Astrocyte (in vitro differentiated cells and primary cell): ENCODE measurements at regions not wholly inside any gene's neighbourhood (a gene's known extent, or its start where the extent isn't known, plus 50 kb on each side); places are given as distances from the start of the nearest gene placed in this dataset.

Experiments
- DNase-seq: peaks from one replicate; pipeline ENCODE4 v3.0.0-alpha.2; 2010; ENCODE audit warnings: low read depth
- FAIRE-seq: peaks from 2 replicates; lab custom pipeline; 2011; peaks lifted over from hg19 to GRCh38; lab: Jason Lieb, UNC
- H2AFZ ChIP-seq: 2 replicates; pipeline ENCODE4 v1.6.0; 2012; ENCODE audit warnings: low read depth, low read length, inconsistent platforms
- H3K27ac ChIP-seq: 2 replicates; pipeline ENCODE4 v1.5.1; 2011; ENCODE audit warnings: low read depth, low read length, inconsistent platforms
- H3K27me3 ChIP-seq: 2 replicates; pipeline ENCODE4 v1.6.0; 2011; ENCODE audit warnings: low read length, inconsistent platforms; ENCODE audit not compliant: insufficient read depth
- H3K36me3 ChIP-seq: 2 replicates; pipeline ENCODE4 v1.5.1; 2011; ENCODE audit warnings: low read length, inconsistent platforms; ENCODE audit not compliant: insufficient read depth
- H3K4me1 ChIP-seq: 2 replicates; pipeline ENCODE4 v1.5.1; 2011; ENCODE audit warnings: low read length, inconsistent platforms; ENCODE audit not compliant: insufficient read depth
- H3K4me2 ChIP-seq: 2 replicates; pipeline ENCODE4 v1.6.0; 2012; ENCODE audit warnings: low read length, inconsistent platforms
- H3K4me3 ChIP-seq: 2 replicates; pipeline ENCODE4 v1.5.1; 2011; ENCODE audit warnings: low read depth, mild to moderate bottlenecking, low read length, inconsistent platforms; ENCODE audit not compliant: insufficient read depth
- H3K79me2 ChIP-seq: 2 replicates; pipeline ENCODE4 v1.6.0; 2012; ENCODE audit warnings: mild to moderate bottlenecking, low read length, inconsistent platforms; ENCODE audit not compliant: insufficient read depth
- H3K9ac ChIP-seq: 2 replicates; pipeline ENCODE4 v1.6.0; 2012; ENCODE audit warnings: mild to moderate bottlenecking, low read length, inconsistent platforms
- H3K9me3 ChIP-seq: 2 replicates; pipeline ENCODE4 v1.5.1; 2012; ENCODE audit warnings: low read depth, mild to moderate bottlenecking, low read length, inconsistent platforms; ENCODE audit not compliant: insufficient read depth
- H4K20me1 ChIP-seq: 2 replicates; pipeline ENCODE4 v1.6.0; 2012; ENCODE audit warnings: low read length, inconsistent platforms; ENCODE audit not compliant: insufficient read depth
- H3K27ac Mint-ChIP-seq: one replicate; pipeline ENCODE4 v1.8.0; 2021; ENCODE audit warnings: mild to moderate bottlenecking, mixed read lengths; ENCODE audit not compliant: unreplicated experiment
- H3K27me3 Mint-ChIP-seq: one replicate; pipeline ENCODE4 v1.8.0; 2021; ENCODE audit warnings: low read depth, mixed read lengths; ENCODE audit not compliant: unreplicated experiment
- H3K36me3 Mint-ChIP-seq: one replicate; pipeline ENCODE4 v1.8.0; 2021; ENCODE audit warnings: low read depth, mixed read lengths; ENCODE audit not compliant: unreplicated experiment
- H3K4me1 Mint-ChIP-seq: one replicate; pipeline ENCODE4 v1.8.0; 2021; ENCODE audit warnings: low read depth, mixed read lengths; ENCODE audit not compliant: unreplicated experiment
- H3K4me3 Mint-ChIP-seq: one replicate; pipeline ENCODE4 v1.8.0; 2021; ENCODE audit warnings: mild to moderate bottlenecking, moderate library complexity, mixed read lengths; ENCODE audit not compliant: unreplicated experiment
- H3K9me3 Mint-ChIP-seq: one replicate; pipeline ENCODE4 v1.8.0; 2021; ENCODE audit warnings: mild to moderate bottlenecking, mixed read lengths; ENCODE audit not compliant: unreplicated experiment
- EZH2 ChIP-seq: IDR thresholded peaks from 2 replicates; pipeline ENCODE4 v1.6.1; 2012; ENCODE audit warnings: mild to moderate bottlenecking, low read length, inconsistent platforms; ENCODE audit not compliant: insufficient read depth
- TF ChIP-seq, protein P1 (sequence below): IDR thresholded peaks from 2 replicates; pipeline ENCODE4 v1.5.1; 2011; ENCODE audit warnings: low read depth, mild to moderate bottlenecking, inconsistent platforms, low read length, moderate library complexity; ENCODE audit not compliant: insufficient read depth

DNA sequence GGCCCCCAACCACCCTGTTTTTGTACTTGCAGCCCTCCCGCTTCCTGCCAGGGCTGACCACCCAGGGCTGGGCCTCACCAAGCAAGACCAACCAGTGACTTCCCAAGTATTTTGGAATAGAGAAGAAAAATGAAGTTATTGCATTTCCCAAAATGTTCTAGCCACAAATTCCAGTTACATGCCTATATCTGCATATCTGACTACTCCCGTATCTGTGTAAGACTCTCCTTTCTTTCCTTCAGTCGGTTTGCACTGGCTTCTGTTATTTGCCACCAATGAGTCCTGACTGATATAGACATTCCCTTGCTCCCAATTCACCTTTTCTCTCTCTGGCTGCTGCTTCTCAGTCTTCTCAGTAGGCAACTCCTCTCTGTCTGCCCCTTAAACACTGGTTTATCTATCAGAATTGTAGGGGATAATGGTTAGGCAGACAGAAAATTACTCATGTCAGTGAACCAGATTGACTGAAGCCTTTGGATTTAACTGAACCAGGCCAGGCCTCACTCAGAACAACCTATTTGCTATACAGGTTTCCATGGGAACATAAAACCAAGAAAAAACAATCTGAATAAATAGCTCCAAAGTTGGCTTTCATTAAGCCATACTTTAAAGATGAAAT, 85.3 kb downstream of the SPTSSA start:
- no peak for FAIRE-seq

DNA sequence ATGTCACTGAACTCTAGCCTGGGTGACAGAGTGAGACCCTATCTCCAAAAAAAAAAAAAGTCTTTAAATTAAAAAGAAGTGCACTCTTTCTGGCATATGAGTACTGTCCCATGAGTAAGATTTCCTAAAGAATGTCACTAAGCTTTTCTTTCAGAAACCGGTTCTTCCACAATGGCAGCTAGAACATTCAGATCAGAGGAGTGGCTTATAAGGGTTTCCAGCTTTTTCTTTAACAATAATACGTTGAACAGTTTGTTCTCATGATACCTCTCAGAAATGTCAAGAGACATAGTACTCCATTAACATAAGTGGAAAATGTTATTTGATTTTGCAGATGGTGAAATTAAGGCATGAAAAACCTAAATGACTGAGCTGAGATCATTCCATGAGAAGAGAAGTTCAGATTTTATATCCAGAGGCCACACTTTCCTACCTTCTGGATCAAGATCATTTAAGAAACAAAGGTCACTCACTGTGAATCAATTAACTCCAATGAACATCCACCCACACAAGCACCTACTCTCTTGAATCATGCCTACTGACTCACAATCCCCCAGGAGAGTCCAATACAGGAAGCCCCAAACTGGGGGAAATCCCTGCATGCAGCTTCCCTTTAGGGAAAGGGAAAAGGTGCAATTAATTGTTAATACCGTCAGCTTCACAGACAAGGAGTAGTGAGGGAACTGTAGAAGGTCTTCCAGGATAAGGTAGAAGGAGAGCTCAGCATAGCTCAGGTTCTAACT, 86.9 kb downstream of the SPTSSA start:
- DNase-seq (peak; percentile 39), FAIRE-seq (no peak)
- no peaks in the 10 kb centered on the region for H3K36me3 ChIP-seq
- peaks cover 3% of the 10 kb centered on the region for H3K4me1 ChIP-seq
- H4K20me1 ChIP-seq: no peaks in the 10 kb centered on the region
- H3K9me3 ChIP-seq: no peaks in the 10 kb centered on the region
- Mint-ChIP-seq H3K4me1 (peaks cover 13% of the 10 kb centered on the region), H3K4me3 (no peak overlapping the region), H3K27ac (no peak overlapping the region), H3K9me3 (no peaks in the 10 kb centered on the region), H3K27me3 (no peaks in the 10 kb centered on the region), H3K36me3 (no peaks in the 10 kb centered on the region)
- no peak overlapping the region for H3K4me2 ChIP-seq
- TF ChIP-seq, protein P1, sequence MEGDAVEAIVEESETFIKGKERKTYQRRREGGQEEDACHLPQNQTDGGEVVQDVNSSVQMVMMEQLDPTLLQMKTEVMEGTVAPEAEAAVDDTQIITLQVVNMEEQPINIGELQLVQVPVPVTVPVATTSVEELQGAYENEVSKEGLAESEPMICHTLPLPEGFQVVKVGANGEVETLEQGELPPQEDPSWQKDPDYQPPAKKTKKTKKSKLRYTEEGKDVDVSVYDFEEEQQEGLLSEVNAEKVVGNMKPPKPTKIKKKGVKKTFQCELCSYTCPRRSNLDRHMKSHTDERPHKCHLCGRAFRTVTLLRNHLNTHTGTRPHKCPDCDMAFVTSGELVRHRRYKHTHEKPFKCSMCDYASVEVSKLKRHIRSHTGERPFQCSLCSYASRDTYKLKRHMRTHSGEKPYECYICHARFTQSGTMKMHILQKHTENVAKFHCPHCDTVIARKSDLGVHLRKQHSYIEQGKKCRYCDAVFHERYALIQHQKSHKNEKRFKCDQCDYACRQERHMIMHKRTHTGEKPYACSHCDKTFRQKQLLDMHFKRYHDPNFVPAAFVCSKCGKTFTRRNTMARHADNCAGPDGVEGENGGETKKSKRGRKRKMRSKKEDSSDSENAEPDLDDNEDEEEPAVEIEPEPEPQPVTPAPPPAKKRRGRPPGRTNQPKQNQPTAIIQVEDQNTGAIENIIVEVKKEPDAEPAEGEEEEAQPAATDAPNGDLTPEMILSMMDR: no peak
- TF ChIP-seq EZH2: no peak
- H3K9ac ChIP-seq: no peak overlapping the region
- H3K79me2 ChIP-seq: no peaks in the 10 kb centered on the region
- no peak overlapping the region for H2AFZ ChIP-seq
- no peaks in the 10 kb centered on the region for H3K27me3 ChIP-seq
- H3K27ac ChIP-seq: no peak overlapping the region
- no peak overlapping the region for H3K4me3 ChIP-seq

More for the DNA sequence above, 85.3 kb downstream of the SPTSSA start:
- Histone ChIP-seq H3K27me3 (no peaks in the 10 kb centered on the region), H3K4me1 (peaks cover 3% of the 10 kb centered on the region), H3K9ac (no peak overlapping the region), H3K4me3 (no peak overlapping the region), H3K79me2 (no peaks in the 10 kb centered on the region), H3K9me3 (no peaks in the 10 kb centered on the region), H4K20me1 (no peaks in the 10 kb centered on the region), H2AFZ (no peak overlapping the region), H3K36me3 (no peaks in the 10 kb centered on the region), H3K4me2 (no peak overlapping the region), H3K27ac (no peak overlapping the region)
- Mint-ChIP-seq H3K27me3 (no peaks in the 10 kb centered on the region), H3K4me3 (no peak overlapping the region), H3K4me1 (peaks cover 13% of the 10 kb centered on the region), H3K36me3 (no peaks in the 10 kb centered on the region), H3K9me3 (no peaks in the 10 kb centered on the region), H3K27ac (no peak overlapping the region)
- DNase-seq: no peak
- no peak for TF ChIP-seq EZH2
- TF ChIP-seq, protein P1: no peak

DNA sequence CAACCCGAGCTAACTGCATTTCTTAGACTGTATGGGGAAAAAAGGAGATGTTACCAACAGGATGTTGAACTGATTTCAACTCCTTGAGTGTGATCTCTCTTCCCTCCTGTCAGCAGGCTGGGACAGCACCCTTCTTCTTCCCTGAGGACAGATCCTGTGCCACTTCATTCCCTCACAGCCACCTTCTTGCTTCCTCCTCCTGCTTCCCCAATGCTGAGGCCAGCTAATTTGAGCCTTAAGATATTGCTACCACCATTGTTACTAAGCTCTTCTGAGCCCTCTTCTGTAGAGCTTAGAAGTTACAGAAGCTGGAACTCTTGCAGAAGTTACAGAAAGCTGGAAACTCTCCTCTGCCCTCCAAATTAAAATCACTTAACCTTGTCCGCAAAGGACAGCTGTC, 88.8 kb downstream of the SPTSSA start:
- peaks cover 4% of the 10 kb centered on the region for H3K4me1 Mint-ChIP-seq
- Histone ChIP-seq H3K9me3 (no peaks in the 10 kb centered on the region), H3K9ac (no peak overlapping the region), H3K4me1 (no peaks in the 10 kb centered on the region), H3K79me2 (no peaks in the 10 kb centered on the region), H3K27ac (no peak overlapping the region), H4K20me1 (no peaks in the 10 kb centered on the region), H2AFZ (no peak overlapping the region), H3K27me3 (no peaks in the 10 kb centered on the region), H3K36me3 (no peaks in the 10 kb centered on the region), H3K4me2 (no peak overlapping the region), H3K4me3 (no peak overlapping the region)
- H3K27ac Mint-ChIP-seq: no peak overlapping the region
- TF ChIP-seq, protein P1: no peak
- no peak for TF ChIP-seq EZH2
- FAIRE-seq: no peak
- H3K36me3 Mint-ChIP-seq: no peaks in the 10 kb centered on the region
- DNase-seq: no peak
- H3K4me3 Mint-ChIP-seq: no peak overlapping the region
- no peaks in the 10 kb centered on the region for H3K27me3 Mint-ChIP-seq
- no peaks in the 10 kb centered on the region for H3K9me3 Mint-ChIP-seq
